Thyroid gland (tissue), 4 donors: ENCODE measurements at regions not wholly inside any gene's neighbourhood (a gene's known extent, or its start where the extent isn't known, plus 50 kb on each side); places are given as distances from the start of the nearest gene placed in this dataset.

Experiments
- DNase-seq, 2 donors: peaks; one replicate each; pipeline ENCODE4 v3.0.0-alpha.2; 2019
- H3K27ac ChIP-seq, 3 donors: fragments of 200-600 bp; sonication (generic); 1 replicate in 2 of 3; 2 replicates in 1 of 3; pipeline ENCODE4 v1.5.1; 2016 to 2019; ENCODE audit warnings: mild to moderate bottlenecking in 1 of 3, moderate library complexity in 1 of 3
- H3K27me3 ChIP-seq: fragments of 200-600 bp; sonication (generic); one replicate; pipeline ENCODE4 v1.5.1; 2019
- H3K36me3 ChIP-seq, 2 donors: fragments of 200-600 bp; sonication (generic); one replicate each; pipeline ENCODE4 v1.5.1; 2016 to 2019
- H3K4me1 ChIP-seq, 2 donors: fragments of 200-600 bp; sonication (generic); one replicate each; pipeline ENCODE4 v1.5.1; 2017 to 2019
- H3K4me3 ChIP-seq, 3 donors: fragments of 200-600 bp; sonication (generic); replicated peaks in 1 of 3; 1 replicate in 2 of 3; 2 replicates in 1 of 3; pipeline ENCODE4 v1.5.1; 2016; ENCODE audit warnings: mild to moderate bottlenecking in 1 of 3
- H3K9me3 ChIP-seq: fragments of 200-600 bp; sonication (generic); one replicate; pipeline ENCODE4 v1.5.1; 2017
- POLR2A ChIP-seq, 2 donors: fragments of 450-650 bp; IDR thresholded peaks; one replicate each; pipeline ENCODE4 v1.6.1; 2017; ENCODE audit warnings: antibody characterized with exemption in 2 of 2, mild to moderate bottlenecking in 2 of 2, moderate library complexity in 1 of 2
- WGBS, 2 donors: methylation state at CpG; one replicate each; pipeline ENCODE4 v1.1.5; 2017; 5-methylcytosine and 5-hydroxymethylcytosine counted together
- intact Hi-C: fragments of 100-400 bp; cut with DNase I; formaldehyde crosslinking; loops from one replicate; pipeline ENCODE4 v1.15.1; 2023
- TF ChIP-seq, protein P1 (sequence below), 6 experiments: fragments of 200-600 bp in 3 of 6; fragments of 450-650 bp in 3 of 6; sonication (generic) in 3 of 6; IDR thresholded peaks; one replicate each; pipeline ENCODE4 v1.5.1; 2016 to 2019; ENCODE audit warnings: antibody characterized with exemption in 6 of 6, mild to moderate bottlenecking in 2 of 6, inconsistent platforms in 1 of 6, moderate library complexity in 1 of 6

DNA sequence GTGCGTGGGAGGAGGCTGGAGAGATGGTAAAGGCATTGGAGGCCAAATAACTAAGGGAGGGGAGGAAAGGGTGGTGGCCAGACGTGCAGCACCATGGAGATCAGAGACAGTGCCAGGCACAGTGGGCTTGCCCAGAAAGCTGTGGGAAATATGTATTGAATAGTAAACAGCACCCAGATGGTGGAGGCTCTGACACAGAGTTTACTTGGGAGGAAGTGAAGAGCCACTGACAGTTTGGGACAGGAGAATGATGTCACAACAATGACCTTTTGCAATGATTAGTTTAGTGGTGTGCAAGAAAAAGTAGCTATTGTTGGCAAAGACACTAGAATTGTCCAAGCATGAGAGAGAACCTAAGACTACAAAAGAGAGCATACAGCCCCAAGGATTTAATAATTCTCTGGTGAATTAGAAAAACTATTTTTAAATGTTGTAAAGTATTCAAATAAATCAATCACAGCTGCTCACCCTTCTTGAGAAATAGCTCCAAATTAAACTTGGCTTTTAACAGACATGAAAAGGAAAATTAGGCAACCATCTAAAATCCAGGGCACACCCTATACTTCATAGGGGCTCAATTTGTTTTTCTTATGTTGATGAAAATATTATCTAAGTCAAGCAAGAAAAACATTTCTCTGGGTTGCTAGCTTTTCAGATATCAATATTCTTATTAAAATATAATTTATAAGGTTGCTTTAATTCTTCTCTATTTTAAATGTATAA, 458.7 kb upstream of the HNRNPA3 start:
- Histone ChIP-seq H3K36me3 (no peaks in the 10 kb centered on the region), H3K27me3 (no peaks in the 10 kb centered on the region), H3K4me3 (no peak overlapping the region), H3K9me3 (no peaks in the 10 kb centered on the region), H3K27ac (no peak overlapping the region), H3K4me1 (peaks cover 0 to 13% of the 10 kb centered on the region in 2 donors)
- TF ChIP-seq, protein P1, sequence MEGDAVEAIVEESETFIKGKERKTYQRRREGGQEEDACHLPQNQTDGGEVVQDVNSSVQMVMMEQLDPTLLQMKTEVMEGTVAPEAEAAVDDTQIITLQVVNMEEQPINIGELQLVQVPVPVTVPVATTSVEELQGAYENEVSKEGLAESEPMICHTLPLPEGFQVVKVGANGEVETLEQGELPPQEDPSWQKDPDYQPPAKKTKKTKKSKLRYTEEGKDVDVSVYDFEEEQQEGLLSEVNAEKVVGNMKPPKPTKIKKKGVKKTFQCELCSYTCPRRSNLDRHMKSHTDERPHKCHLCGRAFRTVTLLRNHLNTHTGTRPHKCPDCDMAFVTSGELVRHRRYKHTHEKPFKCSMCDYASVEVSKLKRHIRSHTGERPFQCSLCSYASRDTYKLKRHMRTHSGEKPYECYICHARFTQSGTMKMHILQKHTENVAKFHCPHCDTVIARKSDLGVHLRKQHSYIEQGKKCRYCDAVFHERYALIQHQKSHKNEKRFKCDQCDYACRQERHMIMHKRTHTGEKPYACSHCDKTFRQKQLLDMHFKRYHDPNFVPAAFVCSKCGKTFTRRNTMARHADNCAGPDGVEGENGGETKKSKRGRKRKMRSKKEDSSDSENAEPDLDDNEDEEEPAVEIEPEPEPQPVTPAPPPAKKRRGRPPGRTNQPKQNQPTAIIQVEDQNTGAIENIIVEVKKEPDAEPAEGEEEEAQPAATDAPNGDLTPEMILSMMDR (IDR thresholded peaks at IDR 0.05) = no peak
- TF ChIP-seq POLR2A (IDR thresholded peaks at IDR 0.05) = no peak
- WGBS, 2 donors = 73 to 82% methylated on average over 2 of the region's 2 CpGs
- intact Hi-C loops = no loop called here
- DNase-seq = no peak

DNA sequence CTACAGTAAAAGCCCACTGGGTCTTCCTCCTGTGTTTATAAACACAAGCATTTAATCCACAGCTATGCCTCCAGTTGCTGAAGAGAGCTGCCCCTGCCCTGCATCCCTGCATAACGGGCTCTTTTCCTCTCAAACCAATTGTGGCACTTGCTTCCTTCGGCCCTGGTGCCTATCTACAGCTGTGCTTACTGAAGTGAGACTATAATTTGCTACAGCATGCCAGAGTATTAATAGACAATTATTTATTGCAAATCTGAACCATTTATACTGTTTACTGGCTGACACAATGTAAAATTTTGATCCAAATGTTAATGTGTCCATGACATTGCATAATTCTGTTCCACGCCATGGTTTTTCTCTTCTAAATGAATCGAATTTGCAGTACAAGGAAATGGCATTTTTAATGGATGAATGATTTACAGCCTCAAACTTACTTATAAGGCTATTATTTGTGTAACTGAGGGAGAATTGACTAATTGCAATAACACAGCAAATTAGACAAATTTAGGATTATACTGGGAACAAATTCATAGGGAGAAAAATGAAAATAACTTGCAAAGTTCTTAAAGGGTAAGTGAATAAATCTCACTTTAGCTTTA, 457.0 kb upstream of the HNRNPA3 start:
- intact Hi-C loops = no loop called here
- Histone ChIP-seq H3K27ac (no peak overlapping the region), H3K4me1 (peaks cover 0 to 7% of the 10 kb centered on the region in 2 donors), H3K27me3 (no peaks in the 10 kb centered on the region), H3K4me3 (no peak overlapping the region), H3K36me3 (no peaks in the 10 kb centered on the region), H3K9me3 (no peaks in the 10 kb centered on the region)
- DNase-seq = no peak
- TF ChIP-seq POLR2A (IDR thresholded peaks at IDR 0.05) = no peak
- TF ChIP-seq, protein P1 (IDR thresholded peaks at IDR 0.05) = no peak
- WGBS, 2 donors = 68 to 69% methylated on average over 4 of the region's 4 CpGs

DNA sequence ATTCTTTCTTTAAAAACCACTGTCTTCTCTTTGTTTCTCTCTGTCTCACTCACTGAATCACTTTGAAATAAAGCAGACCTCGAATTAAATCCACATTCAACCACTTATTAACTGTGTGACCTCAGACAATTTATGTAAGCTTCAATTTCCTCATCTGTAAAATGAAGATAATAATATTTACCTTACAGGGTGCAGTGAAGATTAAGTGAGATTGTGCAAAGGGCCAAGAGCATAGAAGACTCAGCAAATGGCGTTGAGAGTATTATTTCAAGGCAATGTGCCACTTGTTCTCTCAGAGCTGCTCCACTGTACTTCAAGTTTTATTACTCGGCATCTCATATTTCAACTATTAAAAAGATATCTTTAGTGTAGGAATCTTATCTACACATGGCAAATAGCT, 454.2 kb upstream of the HNRNPA3 start:
- Histone ChIP-seq H3K36me3 (no peaks in the 10 kb centered on the region), H3K4me1 (peaks cover 0 to 5% of the 10 kb centered on the region in 2 donors), H3K4me3 (no peak overlapping the region), H3K27me3 (no peaks in the 10 kb centered on the region), H3K27ac (no peak overlapping the region), H3K9me3 (no peaks in the 10 kb centered on the region)
- TF ChIP-seq, protein P1 (IDR thresholded peaks at IDR 0.05) = no peak
- no peak for TF ChIP-seq POLR2A (IDR thresholded peaks at IDR 0.05)
- intact Hi-C loops = no loop called here
- no peak for DNase-seq
- 72 to 76% methylated on average over 3 of the region's 3 CpGs for WGBS, 2 donors

DNA sequence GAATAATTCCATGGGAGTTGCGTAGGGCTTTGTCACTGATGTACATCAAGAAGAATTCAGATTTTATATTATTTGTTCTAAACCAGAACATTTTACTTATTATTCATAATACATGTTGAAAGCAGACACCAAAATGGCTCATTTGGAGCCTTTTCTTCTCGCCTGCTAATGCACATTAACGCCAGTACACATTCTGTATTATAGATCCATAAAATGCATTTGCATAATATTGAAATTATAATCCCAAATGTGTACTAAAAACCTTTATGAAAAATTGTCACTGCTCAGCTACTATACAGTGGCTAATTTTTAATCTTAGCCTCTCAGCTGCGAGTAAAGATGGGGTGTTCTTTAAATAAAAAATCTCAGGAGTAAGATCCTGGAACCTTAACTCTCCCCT, 452.2 kb upstream of the HNRNPA3 start:
- DNase-seq = no peak
- H3K4me1 ChIP-seq = no peaks in the 10 kb centered on the region
- intact Hi-C loops = no loop called here
- WGBS, 2 donors = 96 to 97% methylated on average over 4 of the region's 4 CpGs
- TF ChIP-seq, protein P1 (IDR thresholded peaks at IDR 0.05) = no peak
- no peak for TF ChIP-seq POLR2A (IDR thresholded peaks at IDR 0.05)
- H3K9me3 ChIP-seq = no peaks in the 10 kb centered on the region
- no peaks in the 10 kb centered on the region for H3K27me3 ChIP-seq
- no peaks in the 10 kb centered on the region for H3K36me3 ChIP-seq
- no peak overlapping the region for H3K4me3 ChIP-seq
- H3K27ac ChIP-seq = no peak overlapping the region

DNA sequence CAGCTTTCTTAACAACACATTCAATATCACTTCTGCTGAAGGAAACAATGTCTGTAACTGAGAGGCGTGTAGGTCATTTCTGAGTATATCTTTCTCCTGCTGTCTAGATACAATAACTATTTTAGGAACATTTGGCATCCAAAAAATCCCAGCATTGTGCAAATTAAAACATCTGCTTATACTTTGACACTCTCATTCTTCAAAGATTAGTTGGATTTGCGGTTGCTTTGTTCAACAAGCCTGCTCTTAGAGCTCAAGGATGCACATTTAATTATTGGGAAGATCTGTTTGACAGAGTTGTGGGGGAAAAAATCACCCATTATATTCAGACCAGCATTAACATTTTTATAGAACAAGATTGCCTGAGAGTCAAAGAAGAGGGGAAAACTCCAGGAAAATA, 449.5 kb upstream of the HNRNPA3 start:
- no peak for TF ChIP-seq POLR2A (IDR thresholded peaks at IDR 0.05)
- TF ChIP-seq, protein P1 (IDR thresholded peaks at IDR 0.05) = no peak
- Histone ChIP-seq H3K4me3 (no peak overlapping the region), H3K27me3 (no peaks in the 10 kb centered on the region), H3K27ac (no peak overlapping the region), H3K4me1 (no peaks in the 10 kb centered on the region), H3K9me3 (no peaks in the 10 kb centered on the region), H3K36me3 (no peaks in the 10 kb centered on the region)
- intact Hi-C loops = no loop called here
- no peak for DNase-seq
- WGBS, 2 donors = 88 to 92% methylated on average over 2 of the region's 2 CpGs
